ENCODE measurements at regions not wholly inside any gene's neighbourhood (a gene's known extent, or its start where the extent isn't known, plus 50 kb on each side); places are given as distances from the start of the nearest gene placed in this dataset.

DNA sequence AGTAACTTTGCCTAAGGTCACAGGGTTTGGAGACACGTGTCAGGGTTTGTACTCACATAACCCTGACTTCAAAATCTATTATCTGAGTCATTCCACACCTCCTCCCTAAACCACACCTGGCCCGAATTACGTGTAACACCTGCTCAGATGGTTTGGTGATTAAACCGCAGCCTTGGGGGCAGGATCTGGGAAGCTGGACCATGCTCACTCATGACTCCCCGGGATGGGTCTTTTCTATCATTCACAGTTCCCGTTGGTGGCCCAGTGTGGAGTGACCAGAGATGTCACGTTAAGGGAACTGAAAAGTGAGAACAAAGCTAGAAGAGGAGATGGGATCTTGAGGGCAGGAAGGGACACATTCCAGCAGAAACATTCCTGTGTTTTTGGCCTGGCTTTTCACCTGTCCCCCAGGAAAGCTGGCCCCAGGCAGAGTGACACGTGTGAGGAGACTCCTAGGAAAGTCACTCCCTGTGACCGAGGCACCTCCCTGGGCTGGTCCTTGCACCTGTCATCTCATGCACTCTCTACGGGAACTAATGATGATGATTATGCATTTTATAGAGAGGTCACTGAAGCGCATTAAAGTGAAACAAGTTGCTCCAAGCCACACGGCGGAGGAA, 75.4 kb upstream of the POMGNT2 start:
- H3K36me3 Mint-ChIP-seq: peaks cover 53% of the 10 kb centered on the region
- peak; percentile 72 for DNase-seq
- H3K9me3 Mint-ChIP-seq: peaks cover 14% of the 10 kb centered on the region
- CTCF ChIA-PET: interaction anchor here (1.8 kb wide), 1 partner anchor 11 kb away, joined by 4 read pairs; no protein-coding TSS in a partner anchor
- H3K27ac Mint-ChIP-seq: peak overlapping the region; percentile 95
- peaks cover 7% of the 10 kb centered on the region for H3K27me3 Mint-ChIP-seq
- peaks cover 77% of the 10 kb centered on the region for H3K4me1 Mint-ChIP-seq
- peak overlapping the region; percentile 21 for H3K4me3 Mint-ChIP-seq

DNA sequence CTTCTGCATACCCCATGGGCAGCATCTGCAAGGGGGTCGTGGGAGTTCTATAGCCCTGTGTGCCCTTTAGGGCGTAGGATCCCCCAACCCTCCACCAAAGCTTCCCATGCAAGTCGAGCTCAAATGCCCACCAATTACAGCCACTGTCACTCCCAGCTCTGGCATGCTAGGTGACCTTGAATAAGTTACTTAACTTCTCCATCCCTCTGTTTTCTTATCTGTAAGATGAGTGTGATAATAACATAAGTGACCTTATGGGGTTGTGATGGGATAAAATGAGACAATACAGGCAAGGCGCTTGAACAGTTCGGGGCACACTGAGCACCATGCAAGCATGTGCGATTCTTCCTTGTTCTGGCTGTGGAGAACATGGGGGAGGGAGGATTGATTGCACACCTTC, 74.8 kb upstream of the POMGNT2 start:
- H3K4me1 Mint-ChIP-seq: peaks cover 75% of the 10 kb centered on the region
- H3K27me3 Mint-ChIP-seq: peaks cover 7% of the 10 kb centered on the region
- H3K4me3 Mint-ChIP-seq: peak overlapping the region; percentile 21
- peaks cover 17% of the 10 kb centered on the region for H3K9me3 Mint-ChIP-seq
- DNase-seq: no peak
- CTCF ChIA-PET: interaction anchor here (1.1 to 1.8 kb wide), 4 partner anchors 12 to 323 kb away, joined by 4 to 24 read pairs (median 4); no protein-coding TSS in a partner anchor
- H3K36me3 Mint-ChIP-seq: peaks cover 50% of the 10 kb centered on the region
- peak overlapping the region; percentile 95 for H3K27ac Mint-ChIP-seq

DNA sequence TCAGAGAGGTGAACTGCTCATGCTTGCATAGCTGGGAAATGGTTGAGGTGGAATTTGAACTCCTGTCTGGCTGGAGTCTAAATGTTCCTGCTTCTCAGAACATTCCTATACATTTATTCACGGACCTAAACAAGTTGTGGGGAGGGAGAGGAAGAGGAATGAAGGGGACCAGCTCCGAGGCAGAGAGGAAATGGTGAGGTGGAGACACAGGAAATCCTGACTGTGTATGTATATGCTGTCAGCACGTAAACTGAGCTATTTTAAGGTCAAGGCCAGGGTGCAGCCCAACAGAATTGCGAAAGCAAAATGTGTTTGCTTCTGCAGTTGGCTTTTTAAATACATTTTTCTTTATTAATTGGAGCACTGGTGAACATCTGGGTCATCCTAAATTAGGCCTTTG, 74.1 kb upstream of the POMGNT2 start:
- Mint-ChIP-seq H3K36me3 (peaks cover 52% of the 10 kb centered on the region), H3K9me3 (peaks cover 21% of the 10 kb centered on the region), H3K4me3 (peak overlapping the region; percentile 61), H3K27ac (peak overlapping the region; percentile 95), H3K4me1 (peaks cover 72% of the 10 kb centered on the region), H3K27me3 (peaks cover 7% of the 10 kb centered on the region)
- DNase-seq: peak; percentile 62
- CTCF ChIA-PET: interaction anchor here (0.8 to 1.8 kb wide), 7 partner anchors 13 to 323 kb away, joined by 3 to 24 read pairs (median 4); no protein-coding TSS in a partner anchor

DNA sequence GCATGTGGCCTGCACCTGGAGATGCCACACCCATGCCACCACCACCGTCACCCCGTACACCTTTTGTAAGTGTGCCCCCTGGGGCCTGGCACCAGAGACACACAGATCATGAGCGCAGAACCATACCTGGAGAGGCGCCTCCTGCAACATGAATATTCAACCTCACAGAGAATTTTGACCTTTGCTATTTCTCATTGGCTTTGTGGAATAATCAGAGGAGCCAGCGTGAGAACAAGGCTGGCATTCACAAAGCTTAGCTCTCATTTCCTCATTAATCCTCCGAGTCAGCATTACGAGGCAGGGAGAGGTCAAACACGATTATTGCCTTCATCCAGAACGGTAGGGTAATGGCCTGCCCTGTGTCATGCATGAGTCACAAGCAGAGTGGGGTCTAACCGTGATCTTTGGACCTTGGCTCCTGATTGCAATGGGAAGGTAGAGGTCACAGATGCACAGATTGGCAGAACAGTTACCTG, 73.0 kb upstream of the POMGNT2 start:
- H3K4me3 Mint-ChIP-seq: no peak overlapping the region
- peaks cover 31% of the 10 kb centered on the region for H3K9me3 Mint-ChIP-seq
- H3K27ac Mint-ChIP-seq: peak overlapping the region; percentile 95
- DNase-seq: no peak
- H3K4me1 Mint-ChIP-seq: peaks cover 72% of the 10 kb centered on the region
- peaks cover 7% of the 10 kb centered on the region for H3K27me3 Mint-ChIP-seq
- CTCF ChIA-PET: interaction anchor here (1.3 to 1.8 kb wide), 2 partner anchors 16 kb away, joined by 4 to 24 read pairs; no protein-coding TSS in a partner anchor
- peaks cover 62% of the 10 kb centered on the region for H3K36me3 Mint-ChIP-seq

DNA sequence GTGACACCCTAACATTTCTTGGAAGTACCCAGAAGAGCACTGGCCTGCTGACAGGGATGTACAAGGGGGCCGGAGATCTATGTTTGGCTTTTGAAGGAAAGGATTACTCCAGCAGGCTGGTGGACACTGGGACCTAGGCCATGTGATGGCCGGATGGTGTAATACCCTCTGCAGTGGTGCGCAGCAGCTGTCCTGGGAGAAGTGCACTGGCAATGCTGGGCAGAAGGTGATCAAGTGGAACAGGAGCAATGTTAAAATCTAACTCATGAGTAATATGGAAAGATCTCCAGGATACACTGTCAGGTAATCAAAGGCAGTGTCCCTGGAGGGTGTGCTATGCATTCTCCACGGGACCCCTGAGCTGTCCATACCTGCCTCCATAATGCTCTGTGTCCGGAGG, 71.2 kb upstream of the POMGNT2 start:
- no peak for DNase-seq
- no peak overlapping the region for H3K4me3 Mint-ChIP-seq
- peaks cover 7% of the 10 kb centered on the region for H3K27me3 Mint-ChIP-seq
- peaks cover 62% of the 10 kb centered on the region for H3K36me3 Mint-ChIP-seq
- H3K9me3 Mint-ChIP-seq: peaks cover 45% of the 10 kb centered on the region
- peaks cover 60% of the 10 kb centered on the region for H3K4me1 Mint-ChIP-seq
- H3K27ac Mint-ChIP-seq: no peak overlapping the region
- CTCF ChIA-PET: no interaction called here

DNA sequence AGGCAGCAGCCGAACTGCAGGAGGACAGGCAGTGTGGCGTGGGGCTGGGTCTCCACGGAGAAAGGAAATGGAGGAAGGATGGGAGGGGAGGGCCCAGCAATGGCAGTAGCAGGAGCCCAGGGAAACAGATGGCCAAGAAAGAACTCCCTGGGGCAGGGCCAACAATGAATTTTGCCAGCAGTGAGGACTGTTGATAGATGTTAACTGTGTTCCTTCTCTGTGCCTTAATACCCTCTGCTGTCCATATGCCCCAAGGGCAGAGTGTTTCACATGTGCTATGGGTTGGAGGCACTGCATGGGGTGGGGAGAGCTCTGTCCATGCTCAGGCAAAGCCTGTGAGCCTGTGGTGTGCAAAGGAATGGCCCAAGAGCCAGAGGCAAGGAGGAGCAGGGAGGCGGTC, 70.8 kb upstream of the POMGNT2 start:
- CTCF ChIA-PET: no interaction called here
- H3K36me3 Mint-ChIP-seq: peaks cover 61% of the 10 kb centered on the region
- no peak for DNase-seq
- peaks cover 58% of the 10 kb centered on the region for H3K4me1 Mint-ChIP-seq
- H3K9me3 Mint-ChIP-seq: peaks cover 45% of the 10 kb centered on the region
- peaks cover 7% of the 10 kb centered on the region for H3K27me3 Mint-ChIP-seq
- H3K27ac Mint-ChIP-seq: no peak overlapping the region
- no peak overlapping the region for H3K4me3 Mint-ChIP-seq

DNA sequence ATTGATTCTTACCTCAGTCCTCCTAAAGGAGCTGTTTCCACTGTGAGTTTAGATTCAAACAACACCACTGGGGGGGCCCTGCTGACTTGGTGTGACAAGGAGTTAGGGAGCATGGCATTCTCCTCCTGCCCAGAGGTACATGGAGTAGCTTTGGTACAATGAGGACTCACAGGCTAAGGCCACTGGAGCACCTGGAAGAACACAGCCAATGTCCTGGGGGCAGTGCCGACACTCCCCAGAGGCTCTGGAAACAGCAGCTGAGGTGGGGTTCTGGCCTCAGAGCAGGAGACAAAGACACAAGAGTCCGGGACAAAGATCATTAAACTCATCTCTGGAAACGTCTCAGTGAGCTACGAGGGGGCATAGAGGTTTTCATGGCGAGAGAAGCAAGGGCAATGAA, 69.7 kb upstream of the POMGNT2 start:
- CTCF ChIA-PET: interaction anchor here (1.6 to 1.9 kb wide), 2 partner anchors 10 to 13 kb away, joined by 5 read pairs; no protein-coding TSS in a partner anchor
- no peak overlapping the region for H3K27ac Mint-ChIP-seq
- DNase-seq: no peak
- H3K27me3 Mint-ChIP-seq: peaks cover 8% of the 10 kb centered on the region
- H3K4me1 Mint-ChIP-seq: peaks cover 46% of the 10 kb centered on the region
- H3K4me3 Mint-ChIP-seq: no peak overlapping the region
- H3K9me3 Mint-ChIP-seq: peaks cover 48% of the 10 kb centered on the region
- peaks cover 56% of the 10 kb centered on the region for H3K36me3 Mint-ChIP-seq

DNA sequence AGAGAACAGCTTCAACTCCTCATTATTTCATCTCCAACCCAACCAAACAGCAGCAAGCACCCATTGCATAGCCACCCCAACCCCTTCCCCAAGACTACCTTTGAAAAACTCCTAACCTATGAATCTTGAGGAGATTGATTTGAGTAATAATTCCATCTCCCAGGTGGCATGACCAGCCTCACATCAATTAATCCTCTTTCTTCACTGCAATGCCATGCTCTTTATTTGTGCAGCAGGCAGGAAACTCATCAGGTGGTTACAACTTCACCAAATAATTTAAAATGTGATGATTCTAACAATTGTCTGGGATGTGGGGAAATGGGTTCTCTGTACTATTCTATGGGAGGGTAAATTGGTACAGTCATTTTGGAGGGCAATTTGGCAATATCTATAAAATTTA, 68.1 kb upstream of the POMGNT2 start:
- DNase-seq: no peak
- Mint-ChIP-seq H3K4me1 (peaks cover 30% of the 10 kb centered on the region), H3K27ac (no peak overlapping the region), H3K36me3 (peaks cover 47% of the 10 kb centered on the region), H3K4me3 (no peak overlapping the region), H3K9me3 (peaks cover 48% of the 10 kb centered on the region), H3K27me3 (peaks cover 12% of the 10 kb centered on the region)
- CTCF ChIA-PET: no interaction called here

DNA sequence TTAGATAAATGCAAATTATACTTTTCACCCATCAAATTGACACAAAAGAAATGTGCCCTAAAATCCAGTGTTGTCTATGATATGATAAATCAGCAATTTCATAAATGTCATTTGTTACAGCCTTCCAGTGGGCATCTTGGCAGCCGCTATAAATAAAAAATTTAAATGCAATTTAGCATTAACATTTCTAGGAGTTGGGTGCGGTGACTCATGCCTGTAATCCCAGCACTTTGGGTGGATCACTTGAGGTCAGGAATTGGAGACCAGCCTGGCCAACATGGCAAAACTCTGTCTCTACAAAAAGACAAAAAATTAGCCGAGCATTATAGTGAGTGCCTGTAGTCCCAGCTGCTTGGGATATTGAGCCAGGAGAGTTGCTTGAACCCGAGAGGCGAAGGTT, 65.9 kb upstream of the POMGNT2 start:
- H3K9me3 Mint-ChIP-seq: peaks cover 43% of the 10 kb centered on the region
- CTCF ChIA-PET: interaction anchor here (1.3 kb wide), 1 partner anchor 206 kb away, joined by 4 read pairs; no protein-coding TSS in a partner anchor
- peaks cover 38% of the 10 kb centered on the region for H3K36me3 Mint-ChIP-seq
- peaks cover 11% of the 10 kb centered on the region for H3K4me1 Mint-ChIP-seq
- H3K27ac Mint-ChIP-seq: no peak overlapping the region
- DNase-seq: no peak
- no peak overlapping the region for H3K4me3 Mint-ChIP-seq
- peaks cover 10% of the 10 kb centered on the region for H3K27me3 Mint-ChIP-seq

DNA sequence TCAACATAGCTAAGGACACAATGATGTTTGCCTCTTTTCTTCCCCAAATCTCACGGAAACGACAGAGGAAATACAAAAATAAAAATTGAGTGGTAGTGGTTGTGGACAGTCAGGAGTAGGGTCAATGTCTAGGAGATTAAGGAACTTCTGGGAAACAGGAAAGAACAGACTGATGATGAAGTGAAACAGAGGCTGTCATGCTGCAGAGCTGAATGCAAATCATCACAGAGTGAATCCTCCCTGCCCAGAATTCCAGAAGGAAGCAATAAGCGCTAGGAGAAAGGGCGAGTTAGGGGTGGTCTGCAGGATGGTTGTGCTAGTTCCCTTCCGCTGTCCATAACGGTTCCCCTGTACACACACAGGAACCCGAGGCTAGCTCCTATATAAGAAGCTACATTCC, 64.7 kb upstream of the POMGNT2 start:
- peaks cover 48% of the 10 kb centered on the region for H3K9me3 Mint-ChIP-seq
- CTCF ChIA-PET: interaction anchor here (1.3 kb wide), 1 partner anchor 208 kb away, joined by 4 read pairs; no protein-coding TSS in a partner anchor
- peaks cover 42% of the 10 kb centered on the region for H3K36me3 Mint-ChIP-seq
- no peak overlapping the region for H3K27ac Mint-ChIP-seq
- H3K4me1 Mint-ChIP-seq: peaks cover 3% of the 10 kb centered on the region
- no peak overlapping the region for H3K4me3 Mint-ChIP-seq
- DNase-seq: no peak
- H3K27me3 Mint-ChIP-seq: peaks cover 9% of the 10 kb centered on the region

DNA sequence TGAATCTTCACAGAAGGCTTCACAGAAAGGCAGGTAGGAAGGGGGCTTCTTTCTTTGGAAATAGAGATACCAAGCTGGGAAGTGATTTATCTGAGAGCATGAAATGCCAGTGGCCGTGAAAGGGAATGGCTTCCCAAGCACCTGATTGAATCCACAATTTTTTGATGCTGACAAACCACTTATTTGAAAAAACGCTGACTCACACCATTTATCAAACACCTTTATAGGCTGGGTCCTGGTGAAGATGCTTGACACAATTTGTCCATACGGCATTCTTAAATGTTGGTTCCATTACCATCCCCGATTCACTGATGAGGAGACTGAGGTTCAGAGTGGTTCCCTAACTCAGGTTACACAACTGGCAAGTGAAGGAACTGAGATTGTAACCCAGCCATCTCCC, 64.1 kb upstream of the POMGNT2 start:
- peaks cover 42% of the 10 kb centered on the region for H3K36me3 Mint-ChIP-seq
- peaks cover 3% of the 10 kb centered on the region for H3K4me1 Mint-ChIP-seq
- CTCF ChIA-PET: no interaction called here
- DNase-seq: no peak
- peaks cover 9% of the 10 kb centered on the region for H3K27me3 Mint-ChIP-seq
- H3K9me3 Mint-ChIP-seq: peaks cover 44% of the 10 kb centered on the region
- no peak overlapping the region for H3K4me3 Mint-ChIP-seq
- H3K27ac Mint-ChIP-seq: no peak overlapping the region

DNA sequence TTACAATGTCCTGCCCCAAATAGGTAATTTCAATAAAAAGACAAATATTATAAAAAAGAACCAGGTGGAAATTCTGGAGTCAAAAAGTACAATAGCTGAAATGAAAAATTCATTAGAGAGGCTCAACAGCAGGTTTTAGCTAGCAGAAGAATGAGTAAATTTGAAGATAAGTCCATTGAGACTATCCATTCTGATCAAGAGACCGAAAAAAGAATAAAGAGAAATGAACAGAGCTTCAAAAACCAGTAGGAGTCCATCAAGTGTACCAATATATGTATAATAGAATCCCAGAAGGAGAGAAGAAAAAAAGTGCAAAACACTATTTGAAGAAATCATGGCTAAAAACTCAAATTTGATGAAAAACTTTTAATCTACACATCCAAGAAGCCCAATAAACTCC, 60.5 kb upstream of the POMGNT2 start:
- H3K4me3 Mint-ChIP-seq: no peak overlapping the region
- H3K27ac Mint-ChIP-seq: no peak overlapping the region
- CTCF ChIA-PET: interaction anchor here (1.7 to 6.3 kb wide), 2 partner anchors 9 to 336 kb away, joined by 5 to 59 read pairs; no protein-coding TSS in a partner anchor
- H3K9me3 Mint-ChIP-seq: peaks cover 26% of the 10 kb centered on the region
- no peak for DNase-seq
- peaks cover 34% of the 10 kb centered on the region for H3K36me3 Mint-ChIP-seq
- H3K27me3 Mint-ChIP-seq: peaks cover 9% of the 10 kb centered on the region
- H3K4me1 Mint-ChIP-seq: peaks cover 33% of the 10 kb centered on the region

DNA sequence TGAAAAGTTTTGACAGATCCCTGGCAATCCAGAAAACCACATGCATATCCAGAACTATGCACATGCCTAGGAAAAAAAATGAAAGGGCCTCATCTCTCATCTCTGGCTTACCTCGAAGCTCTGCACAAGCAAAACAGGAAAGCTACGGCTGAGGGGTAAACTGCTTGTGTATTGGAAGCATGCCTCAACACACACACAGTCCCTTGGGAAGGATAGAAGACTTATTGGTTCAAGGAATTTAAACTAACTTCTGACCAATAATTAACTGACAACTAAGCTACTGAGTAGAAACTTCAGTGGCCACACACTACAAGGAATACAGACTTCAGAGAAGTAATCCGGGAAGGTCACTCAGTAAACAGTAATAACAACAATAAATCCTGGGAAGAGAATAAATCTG, 59.9 kb upstream of the POMGNT2 start:
- CTCF ChIA-PET: interaction anchor here (0.6 to 6.3 kb wide), 3 partner anchors 9 to 337 kb away, joined by 3 to 59 read pairs (median 5); no protein-coding TSS in a partner anchor
- H3K36me3 Mint-ChIP-seq: peaks cover 31% of the 10 kb centered on the region
- H3K27ac Mint-ChIP-seq: peak overlapping the region; percentile 25
- DNase-seq: no peak
- H3K27me3 Mint-ChIP-seq: peaks cover 7% of the 10 kb centered on the region
- peaks cover 36% of the 10 kb centered on the region for H3K4me1 Mint-ChIP-seq
- H3K4me3 Mint-ChIP-seq: no peak overlapping the region
- H3K9me3 Mint-ChIP-seq: peaks cover 22% of the 10 kb centered on the region

DNA sequence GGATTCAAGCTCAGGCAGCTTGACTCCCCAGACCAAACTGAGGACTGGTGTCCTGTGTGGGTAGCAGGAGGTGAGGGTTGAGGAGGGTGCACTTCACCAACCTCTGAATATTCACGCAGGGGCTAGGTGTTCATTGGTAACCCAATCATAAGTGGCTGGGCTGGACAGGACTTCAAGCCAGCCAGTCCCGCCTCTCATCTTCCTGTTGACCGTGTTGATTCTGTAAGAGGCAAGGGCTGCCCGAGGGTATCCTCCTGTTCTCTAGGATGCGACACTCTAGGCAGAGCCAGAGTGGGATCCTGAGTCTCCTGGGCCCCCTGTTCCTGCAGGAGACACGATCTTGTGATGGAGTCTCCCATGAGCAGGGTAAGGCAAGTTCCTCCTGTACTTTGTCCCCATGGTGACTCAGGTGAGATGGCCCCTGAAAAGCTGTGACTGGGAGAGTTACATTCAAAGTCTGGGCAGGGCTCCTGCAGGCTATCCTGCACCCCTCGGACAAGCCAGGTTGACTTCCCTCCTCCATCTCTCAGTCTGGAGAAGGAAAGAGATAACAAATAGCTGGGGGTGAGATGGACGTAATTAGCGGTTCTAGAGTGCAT, 58.1 kb upstream of the POMGNT2 start:
- Mint-ChIP-seq H3K27me3 (peaks cover 5% of the 10 kb centered on the region), H3K27ac (peak overlapping the region; percentile 95), H3K4me1 (peaks cover 36% of the 10 kb centered on the region), H3K36me3 (peaks cover 31% of the 10 kb centered on the region), H3K9me3 (peaks cover 21% of the 10 kb centered on the region), H3K4me3 (no peak overlapping the region)
- no peak for DNase-seq
- CTCF ChIA-PET: interaction anchor here (1.1 to 6.3 kb wide), 3 partner anchors 57 to 338 kb away, joined by 3 to 59 read pairs (median 33); no protein-coding TSS in a partner anchor
